ENCODE measurements at regions not wholly inside any gene's neighbourhood (a gene's known extent, or its start where the extent isn't known, plus 50 kb on each side); places are given as distances from the start of the nearest gene placed in this dataset.
"Not testable (repeated sequence)": the region's sequence is repeated elsewhere in the genome, so short reads cannot be mapped to it uniquely, and the experiment has no call there.

DNA sequence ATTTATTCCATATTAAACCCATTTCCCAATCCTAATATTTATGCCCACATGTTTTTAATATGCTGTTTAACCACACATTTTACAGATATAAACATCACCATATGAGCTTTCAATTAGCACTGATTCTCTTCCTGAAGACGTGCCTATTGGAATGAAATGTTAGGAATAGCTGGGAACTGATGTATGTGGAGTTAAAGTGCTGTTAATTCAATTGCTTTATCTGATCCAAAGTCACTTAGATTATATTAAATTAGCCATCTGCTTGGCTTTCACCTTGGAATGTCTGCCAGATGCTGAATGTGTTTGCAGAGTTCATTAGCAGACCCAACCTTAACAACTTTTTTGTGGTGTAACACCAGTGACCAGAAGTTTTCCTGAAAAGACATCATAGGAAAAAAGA, 942.9 kb upstream of the KLHL29 start:
- DNase-seq, result no peak

GRCh38 chr2:22444281-22444680, 940.7 kb upstream of the KLHL29 start:
- no peak for DNase-seq

DNA sequence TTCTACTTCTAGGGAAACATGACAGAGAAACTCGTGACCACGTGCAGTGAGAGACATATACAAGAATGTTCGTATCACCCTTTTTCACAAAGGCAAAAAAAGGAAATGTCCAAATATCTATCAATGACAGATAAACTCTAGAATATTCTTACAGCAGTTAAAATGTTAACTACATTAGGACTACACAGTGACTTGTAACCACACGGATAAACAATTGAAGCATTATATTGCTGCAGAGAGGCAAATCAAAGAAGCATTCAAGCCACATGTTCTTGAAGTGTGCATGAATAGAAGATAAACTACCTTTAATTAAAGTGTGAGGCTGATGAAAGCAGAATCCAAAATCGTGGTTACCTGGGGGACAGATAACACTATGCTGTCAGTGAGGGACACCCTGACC, 935.3 kb upstream of the KLHL29 start:
- no peak for DNase-seq

DNA sequence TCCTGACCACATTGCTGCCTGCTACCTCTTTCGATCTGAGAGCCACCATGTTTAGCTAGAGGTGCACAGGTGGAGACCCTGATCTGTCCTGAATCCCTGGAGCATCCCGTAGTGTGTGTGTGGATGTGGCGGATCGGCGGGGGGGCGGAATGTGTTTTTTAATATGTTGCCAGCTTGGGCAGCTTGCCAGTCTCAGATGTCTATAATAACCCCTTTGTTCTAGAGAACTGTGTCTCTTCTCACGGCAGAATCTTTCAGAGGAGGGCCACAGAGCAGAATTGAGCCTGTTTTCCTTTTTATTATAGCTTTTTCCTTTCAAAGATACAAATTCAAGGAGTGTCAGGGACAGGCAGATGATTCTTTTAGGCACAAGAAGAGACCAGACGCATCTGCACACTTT, 934.1 kb upstream of the KLHL29 start:
- no peak for DNase-seq

DNA sequence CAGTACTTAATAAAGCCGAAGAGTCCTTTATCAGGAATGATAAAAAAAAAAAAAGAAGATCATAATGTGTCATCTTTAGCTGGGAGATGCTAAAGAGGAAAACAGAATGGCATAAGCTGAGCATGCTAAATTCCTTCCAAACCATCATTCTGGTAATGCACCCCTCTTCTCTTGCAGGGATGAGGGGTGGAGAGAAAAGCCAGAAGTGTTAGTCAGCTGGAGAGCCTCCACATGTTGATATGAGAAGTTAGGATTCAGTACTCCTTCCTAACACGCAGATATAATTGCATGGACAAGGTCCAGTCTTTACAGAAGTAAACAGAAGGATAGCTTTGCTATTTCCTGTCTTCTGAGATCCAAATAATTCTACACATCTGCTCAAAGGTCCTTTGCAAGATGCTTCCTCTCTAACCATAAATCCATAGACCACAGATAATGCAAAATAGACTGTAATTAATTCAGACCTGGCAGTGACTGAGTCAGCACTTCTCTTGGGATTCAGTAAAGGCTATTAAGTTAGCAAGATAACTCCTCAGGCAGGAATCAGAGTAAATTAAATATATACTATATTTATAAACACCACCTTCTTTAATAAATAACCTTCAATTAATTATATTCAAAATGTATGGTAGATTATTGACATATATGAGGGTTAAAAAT, 930.0 kb upstream of the KLHL29 start:
- no peak for DNase-seq

DNA sequence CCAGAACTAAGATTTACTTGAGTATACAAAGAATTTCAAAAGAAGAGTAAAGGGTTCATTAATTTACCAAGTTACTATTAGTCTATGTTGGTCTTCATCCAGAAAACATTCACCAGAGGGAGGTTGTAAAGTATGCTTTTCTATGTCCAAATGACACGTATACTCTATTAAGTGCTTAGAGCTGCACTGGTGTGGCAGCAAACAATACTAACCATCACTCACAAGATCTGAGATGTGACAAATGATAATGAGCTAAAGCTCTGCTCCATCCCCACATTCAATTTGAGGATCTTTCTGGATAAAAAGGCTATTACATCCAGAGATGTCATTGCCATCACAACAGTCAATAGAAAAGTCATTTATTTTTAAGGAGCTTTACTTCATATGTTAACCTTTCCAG, 926.5 kb upstream of the KLHL29 start:
- no peak for DNase-seq

GRCh38 chr2:22475103-22475502, 909.9 kb upstream of the KLHL29 start:
- not testable (repeated sequence) for DNase-seq

GRCh38 chr2:22478329-22478728, 906.6 kb upstream of the KLHL29 start:
- DNase-seq, result no peak

DNA sequence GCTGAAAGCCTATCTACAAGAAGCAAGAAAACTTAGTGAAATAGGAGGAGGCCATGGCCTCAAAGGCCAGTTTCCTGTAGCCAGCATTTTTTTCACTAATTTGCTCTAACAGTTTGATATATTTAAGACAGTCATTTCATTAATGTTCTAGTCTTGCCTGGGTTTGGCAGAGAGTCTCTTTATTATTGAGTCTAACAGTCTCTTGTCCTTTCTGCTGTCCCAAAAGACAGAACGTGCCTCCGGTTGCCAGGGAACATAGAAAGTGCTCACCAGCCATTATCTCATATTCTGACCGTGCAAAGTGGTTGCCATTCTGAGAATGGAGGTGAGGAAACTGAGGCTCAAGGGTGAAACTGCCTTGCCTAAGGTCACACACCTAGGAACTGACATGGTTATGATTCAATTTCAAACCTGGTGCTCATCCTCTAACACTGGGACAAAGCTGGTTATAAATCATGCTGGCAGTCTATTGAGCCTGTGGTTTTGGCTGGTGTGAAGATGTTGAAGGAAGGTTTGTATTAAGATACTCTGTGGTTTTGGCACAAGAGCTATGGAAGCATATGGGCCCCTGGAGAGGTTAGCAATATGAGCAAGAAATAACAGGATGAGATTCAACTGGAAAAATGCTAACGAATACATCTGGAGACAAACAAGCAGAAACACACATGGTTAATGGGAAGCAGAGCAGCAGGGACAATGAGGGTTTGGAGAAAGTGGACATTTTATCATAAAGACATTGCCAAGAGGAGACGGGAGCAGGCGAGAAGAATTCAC, 903.3 kb upstream of the KLHL29 start:
- no peak for DNase-seq

DNA sequence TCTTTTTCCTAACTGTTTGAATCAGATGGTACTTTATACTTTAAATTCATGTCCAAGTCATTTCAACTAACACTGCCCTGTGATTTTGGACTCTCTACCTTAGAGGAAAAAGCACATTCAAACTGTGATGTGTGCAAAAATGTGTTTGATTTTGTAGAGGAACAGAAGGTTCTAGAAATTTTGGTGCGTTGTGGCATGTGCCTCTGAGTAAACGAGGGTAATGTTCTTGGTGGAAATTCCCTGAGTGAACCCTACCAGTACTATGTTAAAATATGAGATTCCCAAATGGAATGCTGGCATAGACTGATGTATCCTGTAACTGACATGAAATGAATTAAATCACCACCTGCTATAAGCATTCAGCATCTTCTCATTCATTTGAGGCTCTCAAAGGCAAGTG, 901.9 kb upstream of the KLHL29 start:
- no peak for DNase-seq

DNA sequence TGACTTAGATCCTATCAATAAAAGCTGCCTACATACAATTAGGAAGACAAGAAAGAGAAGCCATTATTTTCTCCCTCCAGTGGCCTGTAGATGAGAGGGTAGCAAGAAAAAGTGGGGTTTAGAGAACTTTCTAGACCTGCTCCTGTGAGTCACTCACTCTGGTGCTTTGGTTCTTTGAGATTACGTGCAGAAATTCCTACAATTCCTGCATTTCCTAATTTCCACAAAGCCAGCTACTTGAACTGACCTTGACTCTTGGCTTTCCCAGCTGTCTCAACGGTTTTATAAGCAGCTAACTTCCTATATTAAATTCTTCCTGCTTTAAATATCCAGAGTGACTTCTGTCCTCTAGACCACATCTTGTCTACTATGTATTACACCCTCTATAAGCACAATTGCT, 899.5 kb upstream of the KLHL29 start:
- no peak for DNase-seq

- no peak for DNase-seq
Observed at GRCh38 chr2:22486343-22486742, 898.6 kb upstream of the KLHL29 start.

DNA sequence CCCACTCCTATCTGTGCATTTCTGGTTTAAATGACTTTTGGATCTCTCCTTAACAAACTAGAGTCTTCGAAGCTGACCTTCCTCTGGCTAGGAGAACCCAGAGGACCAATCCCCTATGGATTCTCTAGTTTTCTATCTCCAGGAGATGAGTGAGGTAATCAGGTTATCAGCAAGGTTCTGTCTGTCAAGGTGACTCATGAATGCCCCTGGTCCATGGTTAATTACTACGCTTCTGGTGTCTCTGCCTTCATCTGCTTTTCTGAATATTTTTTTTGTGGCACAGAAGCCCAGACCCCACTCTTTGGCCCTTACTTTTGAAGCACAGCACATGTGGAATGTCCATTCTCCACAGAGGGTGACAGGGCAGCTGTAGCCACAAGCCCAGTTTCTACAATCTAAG, 897.9 kb upstream of the KLHL29 start:
- no peak for DNase-seq

- no peak for DNase-seq
Observed at GRCh38 chr2:22487541-22487940, 897.4 kb upstream of the KLHL29 start.

GRCh38 chr2:22491442-22491841, 893.5 kb upstream of the KLHL29 start:
- DNase-seq, result no peak

DNA sequence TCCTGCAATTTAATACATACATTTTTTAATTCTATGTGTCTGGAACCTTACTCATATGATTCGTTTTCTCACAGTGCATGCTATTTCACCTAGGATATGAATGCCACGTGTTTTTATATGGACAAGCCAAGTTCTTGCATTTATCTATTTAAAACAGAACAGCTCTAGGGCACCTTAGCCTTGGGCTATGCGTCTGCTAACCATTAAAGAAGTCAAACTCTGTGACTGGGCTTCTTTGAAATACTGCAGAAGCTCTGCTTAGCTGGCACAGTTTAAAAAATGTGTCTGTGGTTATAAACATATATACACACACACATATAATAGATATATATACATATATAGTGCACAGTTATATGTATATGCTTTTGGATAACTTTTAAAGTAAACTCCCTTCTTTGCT, 890.8 kb upstream of the KLHL29 start:
- DNase-seq, result no peak

DNA sequence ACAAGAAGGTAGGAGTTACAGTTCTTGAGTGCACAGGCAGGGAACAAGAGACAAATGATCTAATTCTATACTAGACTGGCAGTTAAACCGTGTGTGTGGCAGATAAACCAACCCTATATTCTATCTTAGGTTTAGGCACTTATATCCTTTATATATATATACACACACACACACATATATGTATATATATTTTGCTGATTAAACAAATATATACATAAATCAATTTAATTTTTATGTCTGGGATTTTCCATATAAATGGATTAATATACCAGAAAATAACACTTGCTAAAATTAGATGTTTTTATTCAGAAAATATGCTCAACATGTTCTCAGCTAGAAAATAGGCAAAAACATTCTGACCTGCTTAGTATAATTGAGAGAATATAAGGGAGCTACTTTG, 887.9 kb upstream of the KLHL29 start:
- DNase-seq, result no peak

GRCh38 chr2:22497789-22498188, 887.2 kb upstream of the KLHL29 start:
- no peak for DNase-seq

DNA sequence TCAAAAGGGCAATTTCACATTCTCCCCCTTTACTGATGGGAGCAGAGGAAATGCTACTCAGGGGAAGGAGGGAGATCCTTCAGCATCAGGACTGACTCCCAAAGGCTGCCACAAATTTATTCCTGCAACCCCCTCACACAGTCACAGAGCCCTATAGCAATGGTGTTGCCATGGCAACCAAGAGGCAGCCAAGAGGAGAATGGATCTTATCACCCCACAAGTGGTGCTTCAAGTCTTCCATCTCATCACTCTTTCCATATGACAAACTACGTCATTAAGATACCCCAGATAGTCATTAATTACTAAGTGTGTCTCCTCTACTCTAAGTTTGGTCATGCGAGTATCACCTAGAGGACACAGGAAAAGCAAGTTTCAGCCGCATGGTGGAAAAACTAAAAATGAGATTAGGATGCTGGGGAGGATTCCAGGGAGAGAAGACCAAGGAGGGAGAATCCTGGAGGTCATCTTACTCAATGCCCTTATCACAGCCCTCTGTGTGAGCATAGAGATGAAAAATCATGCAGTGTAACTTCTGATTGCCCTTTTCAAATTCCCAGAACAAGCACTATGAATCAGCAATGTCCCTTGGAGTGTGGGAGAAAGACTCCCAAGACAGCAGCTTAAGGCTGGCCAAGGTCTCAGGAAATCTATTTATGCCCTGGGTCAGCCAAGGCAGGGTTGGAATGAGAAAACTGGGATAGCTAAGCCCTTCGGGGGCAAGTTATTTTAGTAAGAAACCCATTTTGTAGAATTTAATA, 885.7 kb upstream of the KLHL29 start:
- DNase-seq, result no peak

DNA sequence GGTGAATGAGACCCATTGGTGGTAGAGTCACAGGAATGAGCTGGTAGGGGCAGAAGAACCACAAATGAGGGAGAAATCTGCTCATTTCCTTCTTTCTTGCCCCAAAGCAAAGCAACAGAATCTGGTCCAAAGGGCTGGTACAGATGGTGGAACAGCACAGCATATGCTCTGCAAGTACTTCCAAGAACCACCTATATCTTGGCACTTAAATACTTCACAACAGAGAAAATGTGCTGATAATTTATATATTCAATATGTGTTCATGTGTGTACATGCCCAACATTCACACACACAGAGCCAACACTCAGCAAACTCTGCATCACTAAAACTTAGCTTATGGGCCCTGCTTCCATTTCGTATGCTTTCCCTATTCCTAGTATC, 884.4 kb upstream of the KLHL29 start:
- DNase-seq, result no peak

DNA sequence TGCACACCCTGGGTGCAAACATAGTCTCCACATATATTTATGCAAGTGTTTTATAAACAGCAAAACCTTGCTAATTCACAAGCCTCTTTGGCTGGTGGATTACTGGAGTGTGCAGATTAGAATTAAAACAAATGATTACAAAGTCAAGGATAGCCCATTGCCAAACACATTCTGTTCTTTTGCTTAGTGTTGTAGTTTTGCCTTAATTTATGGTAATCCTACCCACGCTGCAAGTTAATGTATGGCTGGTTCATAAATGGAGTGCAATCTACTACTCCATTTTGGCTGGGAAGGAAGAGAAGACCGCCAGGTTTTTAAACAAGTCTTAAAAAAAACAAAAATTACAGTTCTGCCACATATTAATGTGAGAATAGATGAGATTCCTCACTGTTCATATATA, 883.1 kb upstream of the KLHL29 start:
- no peak for DNase-seq

DNA sequence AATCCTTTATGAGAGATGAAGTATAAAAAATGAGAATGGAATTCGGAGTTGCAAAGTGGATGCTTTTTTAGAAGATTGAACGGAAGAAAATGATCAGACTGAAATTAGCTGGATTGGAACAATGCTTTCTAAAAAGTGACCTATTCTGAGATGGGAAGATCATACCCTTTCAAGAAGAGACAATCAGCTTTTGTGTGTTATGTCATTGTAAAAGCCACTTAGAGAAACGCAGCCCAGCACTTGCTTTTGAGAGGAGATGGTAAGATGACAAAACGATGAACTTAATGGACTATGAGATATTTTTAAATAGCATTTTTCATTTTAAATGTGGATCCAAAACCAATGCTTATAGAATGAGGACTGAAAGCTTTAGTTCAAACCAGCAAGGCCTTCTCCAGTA, 871.4 kb upstream of the KLHL29 start:
- no peak for DNase-seq

DNA sequence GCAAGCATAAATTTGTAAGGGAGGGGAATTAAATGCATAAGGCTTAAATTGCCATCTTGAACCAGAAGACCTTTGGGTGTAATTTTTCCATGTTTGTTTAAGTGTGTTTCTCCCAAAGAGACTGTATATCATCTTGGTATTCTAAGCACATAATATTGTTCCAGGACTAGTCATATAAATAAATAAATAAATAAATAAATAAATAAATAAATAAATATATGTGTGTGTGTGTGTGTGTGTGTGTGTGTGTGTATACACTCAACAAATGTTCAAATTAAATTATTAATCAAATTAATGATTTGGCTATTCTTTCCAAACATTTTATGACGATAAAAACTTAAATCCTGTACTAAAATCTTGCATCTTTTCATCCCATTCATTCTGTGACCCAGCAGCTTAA, 867.8 kb upstream of the KLHL29 start:
- no peak for DNase-seq

DNA sequence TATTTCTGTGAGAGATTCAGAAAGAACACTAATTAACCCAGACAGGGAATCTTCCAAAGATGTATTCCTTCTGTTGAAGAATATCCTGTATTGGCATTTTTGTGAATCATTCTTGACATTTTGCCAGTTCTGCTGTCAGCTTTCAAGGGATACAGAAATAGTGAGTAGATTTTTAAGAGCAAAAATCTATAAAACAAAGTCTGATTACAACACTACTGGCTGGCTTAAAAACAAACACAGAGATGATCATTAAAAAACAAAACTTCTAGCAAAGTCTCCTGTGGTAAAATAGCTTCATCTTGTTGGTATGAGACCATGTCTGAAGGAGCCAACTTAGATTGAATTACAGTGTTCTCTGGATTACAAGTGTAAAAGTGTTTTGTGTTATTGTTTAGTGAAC, 866.3 kb upstream of the KLHL29 start:
- DNase-seq, result no peak
